ENCODE measurements at regions not wholly inside any gene's neighbourhood (a gene's known extent, or its start where the extent isn't known, plus 50 kb on each side); places are given as distances from the start of the nearest gene placed in this dataset.

DNA sequence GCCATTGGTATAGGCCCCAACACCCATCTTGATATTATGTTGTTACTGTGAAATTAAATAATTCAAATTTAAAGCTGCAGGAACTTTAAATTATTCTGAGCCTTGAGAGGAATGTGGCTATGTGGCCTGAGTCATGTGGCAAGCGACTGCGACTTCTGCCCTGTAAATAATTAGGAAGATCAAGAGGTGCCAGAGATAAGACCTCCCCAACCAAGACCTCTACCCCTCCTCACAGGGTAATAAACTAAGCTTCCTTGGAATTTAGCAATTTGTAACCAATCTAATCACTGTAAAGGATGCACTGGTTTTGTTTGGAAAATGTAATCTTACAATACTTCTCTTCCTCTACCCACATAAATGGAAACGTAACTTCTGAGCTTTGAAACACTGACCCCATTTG, 501.9 kb downstream of the RAPGEF2 start:
- ChIA-PET POLR2A (no interaction called here), CTCF (no interaction called here)
- Mint-ChIP-seq H3K27ac (no peak overlapping the region), H3K9me3 (ENCODE audit: insufficient read depth) (no peaks in the 10 kb centered on the region), H3K4me3 (no peak overlapping the region), H3K27me3 (no peaks in the 10 kb centered on the region), H3K4me1 (no peaks in the 10 kb centered on the region)
- Histone ChIP-seq H4K20me1 (ENCODE audit: control insufficient read depth, insufficient read depth, low read length, poor library complexity, severe bottlenecking) (no peaks in the 10 kb centered on the region), H3K36me3 (replicated peaks in 1 of 2; ENCODE audit: control extremely low read depth in 1 of 2, control insufficient read depth in 1 of 2, extremely low read depth in 1 of 2, insufficient read depth in 2 of 2, low read length in 1 of 2) (no peaks in the 10 kb centered on the region), H2AFZ (ENCODE audit: insufficient read depth, low read depth, low read length, poor library complexity, severe bottlenecking) (no peak overlapping the region), H3K9ac (ENCODE audit: low read length) (no peak overlapping the region), H3K27ac (ENCODE audit: low read length in 2 of 2) (no peak overlapping the region), H3K4me3 (ENCODE audit: control extremely low read depth in 1 of 5, extremely low read depth in 1 of 5, insufficient read depth in 1 of 5, low read depth in 2 of 5, low read length in 4 of 5) (no peak overlapping the region), H3K4me2 (replicated peaks; ENCODE audit: low read depth, low read length, poor library complexity, severe bottlenecking) (no peak overlapping the region), H3K9me3 (ENCODE audit: control extremely low read depth in 1 of 3, control insufficient read depth in 2 of 3, insufficient read depth in 1 of 3, low read length in 2 of 3) (no peaks in the 10 kb centered on the region), H3K27me3 (replicated peaks in 1 of 4; ENCODE audit: control extremely low read depth in 1 of 4, control insufficient read depth in 3 of 4, insufficient read depth in 4 of 4, low read length in 3 of 4) (no peaks in the 10 kb centered on the region), H3K79me2 (ENCODE audit: control insufficient read depth, insufficient read depth, low read length) (no peaks in the 10 kb centered on the region), H3K4me1 (ENCODE audit: control insufficient read depth in 2 of 2, insufficient read depth in 2 of 2, low read length in 2 of 2) (no peaks in the 10 kb centered on the region)
- DNase-seq, result no peak
- TF ChIP-seq EZH2 (IDR thresholded peaks at IDR 0.05; ENCODE audit: borderline replicate concordance, insufficient read depth, low read depth, low read length, poor library complexity, severe bottlenecking) (no peak), CTCF (IDR thresholded peaks at IDR 0.05) (no peak)
- intact Hi-C loops (cut with micrococcal nuclease), result no loop called here
- no peak for ATAC-seq (ENCODE audit: low read depth)
- WGBS (ENCODE audit: insufficient coverage), result 80% methylated on average over 1 of the region's 3 CpGs

- no peaks in the 10 kb centered on the region for H3K27me3 Mint-ChIP-seq
- H3K9me3 Mint-ChIP-seq (ENCODE audit: insufficient read depth), result no peaks in the 10 kb centered on the region
- H3K4me1 Mint-ChIP-seq, result no peaks in the 10 kb centered on the region
- Histone ChIP-seq H3K27ac (ENCODE audit: low read length in 2 of 2) (no peak overlapping the region), H3K4me3 (ENCODE audit: control extremely low read depth in 1 of 5, extremely low read depth in 1 of 5, insufficient read depth in 1 of 5, low read depth in 2 of 5, low read length in 4 of 5) (no peak overlapping the region), H4K20me1 (ENCODE audit: control insufficient read depth, insufficient read depth, low read length, poor library complexity, severe bottlenecking) (no peaks in the 10 kb centered on the region), H3K4me1 (ENCODE audit: control insufficient read depth in 2 of 2, insufficient read depth in 2 of 2, low read length in 2 of 2) (no peaks in the 10 kb centered on the region), H3K9ac (ENCODE audit: low read length) (no peak overlapping the region), H2AFZ (ENCODE audit: insufficient read depth, low read depth, low read length, poor library complexity, severe bottlenecking) (no peak overlapping the region), H3K79me2 (ENCODE audit: control insufficient read depth, insufficient read depth, low read length) (no peaks in the 10 kb centered on the region), H3K4me2 (replicated peaks; ENCODE audit: low read depth, low read length, poor library complexity, severe bottlenecking) (no peak overlapping the region), H3K36me3 (replicated peaks in 1 of 2; ENCODE audit: control extremely low read depth in 1 of 2, control insufficient read depth in 1 of 2, extremely low read depth in 1 of 2, insufficient read depth in 2 of 2, low read length in 1 of 2) (no peaks in the 10 kb centered on the region), H3K9me3 (ENCODE audit: control extremely low read depth in 1 of 3, control insufficient read depth in 2 of 3, insufficient read depth in 1 of 3, low read length in 2 of 3) (no peaks in the 10 kb centered on the region), H3K27me3 (replicated peaks in 1 of 4; ENCODE audit: control extremely low read depth in 1 of 4, control insufficient read depth in 3 of 4, insufficient read depth in 4 of 4, low read length in 3 of 4) (no peaks in the 10 kb centered on the region)
- H3K27ac Mint-ChIP-seq, result no peak overlapping the region
- POLR2A ChIA-PET, result no interaction called here
- no peak for TF ChIP-seq CTCF (IDR thresholded peaks at IDR 0.05)
- no peak for TF ChIP-seq EZH2 (IDR thresholded peaks at IDR 0.05; ENCODE audit: borderline replicate concordance, insufficient read depth, low read depth, low read length, poor library complexity, severe bottlenecking)
- ATAC-seq (ENCODE audit: low read depth) (no peak), DNase-seq (no peak)
- CTCF ChIA-PET, result no interaction called here
- intact Hi-C loops (cut with micrococcal nuclease), result no loop called here
- H3K4me3 Mint-ChIP-seq, result no peak overlapping the region
These were observed 504.0 kb downstream of the RAPGEF2 start for GRCh38 chr4:159606835-159607234.

Data from B cell (primary cell).